Muscle layer of colon (tissue), 2 donors: ENCODE measurements at regions not wholly inside any gene's neighbourhood (a gene's known extent, or its start where the extent isn't known, plus 50 kb on each side); places are given as distances from the start of the nearest gene placed in this dataset.

Experiments used
- H3K27ac ChIP-seq: one replicate; pipeline ENCODE4 v1.7.0; 2013; ENCODE audit warnings: low read depth, mild to moderate bottlenecking, low read length, moderate library complexity
- H3K27me3 ChIP-seq, 2 donors: one replicate each; pipeline ENCODE4 v1.7.0; 2013; ENCODE audit warnings: low read length in 2 of 2, mild to moderate bottlenecking in 2 of 2; ENCODE audit not compliant: insufficient read depth in 2 of 2, control insufficient read depth in 1 of 2
- H3K36me3 ChIP-seq: one replicate; pipeline ENCODE4 v1.7.0; 2013; ENCODE audit warnings: mild to moderate bottlenecking, low read length; ENCODE audit not compliant: insufficient read depth
- H3K4me1 ChIP-seq: one replicate; pipeline ENCODE4 v1.7.0; 2013; ENCODE audit warnings: mild to moderate bottlenecking, low read length; ENCODE audit not compliant: insufficient read depth
- H3K4me3 ChIP-seq, 2 donors: one replicate each; pipeline ENCODE4 v1.7.0; 2013; ENCODE audit warnings: low read length in 2 of 2, low read depth in 1 of 2, mild to moderate bottlenecking in 1 of 2, moderate library complexity in 1 of 2
- H3K9ac ChIP-seq: one replicate; pipeline ENCODE4 v1.7.0; 2013; ENCODE audit warnings: low read length
- H3K9me3 ChIP-seq: one replicate; pipeline ENCODE4 v1.7.0; 2013; ENCODE audit warnings: mild to moderate bottlenecking, low read length
- donor health status: abdominal sarcoma.
- donor health status: Adenocarcinoma of cecum.

DNA sequence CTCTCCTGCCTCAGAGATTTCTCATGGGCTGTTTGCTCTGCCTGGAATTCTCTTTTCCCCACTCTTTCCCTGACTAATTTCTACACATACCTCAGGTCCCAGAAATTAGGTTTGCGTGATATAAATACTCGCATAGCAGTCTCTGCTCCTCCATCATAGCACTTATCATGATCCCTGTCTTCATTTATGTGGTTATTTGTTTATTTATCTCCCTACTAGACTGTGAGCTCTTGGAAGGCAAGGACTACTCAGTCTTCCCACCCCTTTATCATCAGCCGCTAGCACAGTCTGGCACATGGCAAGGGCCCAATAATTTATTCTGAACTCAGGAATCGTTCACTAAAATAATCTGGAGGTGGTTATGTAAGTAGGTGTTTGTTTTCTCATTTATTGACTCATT, 79.3 kb downstream of the ADCYAP1 start:
- no peak overlapping the region for H3K27ac ChIP-seq
- H3K36me3 ChIP-seq = no peaks in the 10 kb centered on the region
- H3K9ac ChIP-seq = no peak overlapping the region
- no peak overlapping the region for H3K4me3 ChIP-seq
- H3K4me1 ChIP-seq = no peaks in the 10 kb centered on the region
- H3K27me3 ChIP-seq = no peaks in the 10 kb centered on the region
- no peaks in the 10 kb centered on the region for H3K9me3 ChIP-seq

DNA sequence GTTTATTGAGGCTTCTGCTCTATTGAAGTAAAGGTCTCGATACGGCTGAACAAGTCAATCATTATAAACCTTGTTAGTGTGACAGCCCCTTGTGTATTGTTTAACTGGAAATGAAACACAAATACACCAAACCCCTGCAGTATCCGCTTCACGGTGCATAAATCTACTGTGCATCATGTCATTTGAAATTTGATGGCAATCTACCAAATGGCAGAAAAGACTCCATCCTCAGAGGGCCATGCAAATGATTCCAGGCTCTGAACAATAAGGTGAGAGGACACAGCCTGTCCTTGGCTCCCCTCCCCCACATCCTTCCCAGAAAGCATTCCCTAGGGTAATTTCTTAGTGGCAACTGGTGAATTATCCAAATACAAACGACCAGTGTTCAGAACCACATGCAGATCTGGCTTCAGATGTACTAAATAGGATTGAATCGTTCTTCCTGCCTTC, 80.6 kb downstream of the ADCYAP1 start:
- Histone ChIP-seq H3K27ac (no peak overlapping the region), H3K4me3 (no peak overlapping the region), H3K27me3 (no peaks in the 10 kb centered on the region), H3K4me1 (no peaks in the 10 kb centered on the region), H3K9me3 (no peaks in the 10 kb centered on the region), H3K9ac (no peak overlapping the region), H3K36me3 (no peaks in the 10 kb centered on the region)

DNA sequence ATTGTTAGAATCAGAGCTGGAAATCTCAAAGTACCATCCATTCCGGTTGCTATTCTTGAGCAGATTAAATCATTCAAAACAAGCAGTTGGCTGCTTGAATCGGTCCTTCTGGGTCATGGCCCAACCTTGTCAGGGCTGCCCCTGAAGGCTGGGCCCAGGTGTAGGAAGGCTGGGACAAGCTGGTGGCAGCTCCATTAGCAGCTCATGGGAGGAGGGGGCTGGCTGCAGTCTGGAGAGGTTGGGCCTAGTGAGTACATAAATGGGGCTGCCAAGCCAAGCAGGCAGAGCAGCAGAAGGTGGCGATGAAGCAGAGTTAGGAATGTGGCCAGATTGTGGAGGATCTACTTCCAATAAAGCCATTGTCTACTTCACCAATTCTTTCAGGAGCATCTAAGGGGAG, 81.4 kb downstream of the ADCYAP1 start:
- H3K9ac ChIP-seq = no peak overlapping the region
- no peaks in the 10 kb centered on the region for H3K4me1 ChIP-seq
- H3K36me3 ChIP-seq = no peaks in the 10 kb centered on the region
- H3K4me3 ChIP-seq = no peak overlapping the region
- H3K9me3 ChIP-seq = no peaks in the 10 kb centered on the region
- H3K27ac ChIP-seq = no peak overlapping the region
- H3K27me3 ChIP-seq = no peaks in the 10 kb centered on the region

DNA sequence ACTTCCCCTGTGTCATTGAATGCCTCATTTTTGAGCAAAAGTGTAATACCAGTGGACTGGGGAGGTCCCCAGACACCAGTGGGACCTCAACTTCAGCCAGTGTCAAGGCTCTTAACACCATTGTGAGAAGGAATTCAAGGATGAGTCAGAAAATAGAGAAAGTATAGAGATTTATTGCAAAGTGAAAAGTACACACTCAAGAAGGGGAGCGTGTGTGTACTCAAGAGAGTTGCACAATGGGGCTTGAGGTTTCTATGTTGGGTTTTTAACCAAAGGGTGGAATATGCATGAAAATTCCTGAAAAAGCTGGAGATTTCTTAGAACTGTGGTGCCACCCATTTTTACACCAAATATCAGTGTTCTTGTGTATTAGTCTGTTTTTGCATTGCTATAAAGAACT, 81.9 kb downstream of the ADCYAP1 start:
- H3K27me3 ChIP-seq = no peaks in the 10 kb centered on the region
- H3K4me3 ChIP-seq = no peak overlapping the region
- H3K9ac ChIP-seq = no peak overlapping the region
- H3K4me1 ChIP-seq = no peaks in the 10 kb centered on the region
- H3K36me3 ChIP-seq = no peaks in the 10 kb centered on the region
- H3K9me3 ChIP-seq = no peaks in the 10 kb centered on the region
- no peak overlapping the region for H3K27ac ChIP-seq

DNA sequence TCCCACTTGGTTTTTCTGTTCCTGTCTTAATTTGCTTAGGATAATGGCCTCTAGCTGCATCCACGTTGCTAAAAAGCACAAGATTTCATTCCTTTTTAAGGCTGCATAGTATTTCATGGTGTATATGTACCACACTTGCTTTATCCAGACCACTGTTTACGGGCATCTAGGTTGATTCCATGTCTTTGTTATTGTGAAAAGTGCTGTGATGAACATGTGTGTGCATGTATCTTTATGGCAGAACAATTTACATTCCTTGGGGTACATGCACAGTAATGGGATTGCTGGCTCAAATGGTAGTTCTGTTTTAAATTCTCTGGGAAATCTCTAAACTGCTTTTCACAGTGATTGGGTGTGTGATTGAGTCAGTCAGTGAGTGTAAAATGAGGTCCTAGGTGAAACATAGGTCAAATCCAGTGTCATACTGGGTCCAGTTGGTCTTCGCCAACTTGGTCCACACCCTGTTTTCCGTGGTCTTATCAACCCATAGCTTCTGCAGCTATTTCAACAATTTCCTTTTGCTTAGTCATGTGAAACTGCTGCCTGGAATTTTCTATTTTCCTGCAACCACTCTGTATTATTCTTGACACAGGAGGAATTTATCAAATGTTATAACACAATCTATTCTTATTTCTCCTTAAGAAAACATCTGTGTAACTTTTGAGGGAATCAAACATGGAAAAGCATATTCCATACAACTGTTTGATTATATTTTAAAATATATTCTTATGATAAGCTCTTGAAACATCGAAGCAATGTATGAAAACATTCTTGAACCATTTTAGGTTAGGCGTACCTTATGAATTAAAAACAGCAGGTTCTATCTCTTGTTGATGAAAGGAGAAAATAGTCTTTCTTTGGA, 82.9 kb downstream of the ADCYAP1 start:
- H3K36me3 ChIP-seq = no peaks in the 10 kb centered on the region
- no peak overlapping the region for H3K9ac ChIP-seq
- no peak overlapping the region for H3K27ac ChIP-seq
- H3K4me3 ChIP-seq = no peak overlapping the region
- H3K4me1 ChIP-seq = no peaks in the 10 kb centered on the region
- no peaks in the 10 kb centered on the region for H3K9me3 ChIP-seq
- H3K27me3 ChIP-seq = no peaks in the 10 kb centered on the region

DNA sequence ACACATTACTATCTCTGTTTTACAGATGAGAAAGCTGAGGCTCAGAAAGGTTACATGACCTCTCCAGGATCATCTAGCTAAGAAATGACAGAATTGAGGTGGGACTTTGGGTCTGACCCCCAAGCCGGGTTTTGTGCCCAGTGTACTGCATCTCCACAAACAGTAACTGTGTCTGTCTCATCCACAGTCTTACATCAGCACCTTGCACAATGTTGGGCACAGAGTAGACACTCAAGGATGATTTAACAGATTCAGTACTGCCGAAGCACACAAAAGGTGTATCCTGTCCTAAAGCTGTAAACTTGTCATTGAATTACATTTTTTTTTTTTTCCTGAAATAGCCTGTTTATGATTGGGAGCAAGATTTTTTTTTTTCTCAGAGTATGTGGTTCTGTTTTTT, 84.8 kb downstream of the ADCYAP1 start:
- Histone ChIP-seq H3K36me3 (no peaks in the 10 kb centered on the region), H3K4me1 (no peaks in the 10 kb centered on the region), H3K4me3 (no peak overlapping the region), H3K27ac (no peak overlapping the region), H3K9ac (no peak overlapping the region), H3K9me3 (no peaks in the 10 kb centered on the region), H3K27me3 (no peaks in the 10 kb centered on the region)

DNA sequence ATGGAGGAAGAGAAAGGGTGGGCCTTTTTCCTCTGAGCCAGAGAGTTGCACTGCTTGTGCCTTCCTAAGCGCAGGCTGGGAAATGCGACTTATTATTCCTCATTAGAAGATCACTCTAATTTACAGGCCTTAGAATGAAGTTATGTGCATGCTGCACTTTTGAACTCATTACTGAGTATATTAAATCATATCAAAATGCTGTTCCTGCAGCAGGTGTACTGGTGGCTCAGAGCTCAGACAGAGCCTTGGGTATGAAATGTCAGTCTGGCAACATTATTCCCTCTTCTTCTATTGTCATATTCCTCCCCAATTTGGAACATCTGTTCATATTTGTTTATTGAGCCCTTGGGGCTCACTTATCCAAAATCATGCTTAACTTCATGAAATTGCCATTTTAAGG, 85.5 kb downstream of the ADCYAP1 start:
- Histone ChIP-seq H3K9ac (no peak overlapping the region), H3K9me3 (no peaks in the 10 kb centered on the region), H3K4me1 (no peaks in the 10 kb centered on the region), H3K27ac (no peak overlapping the region), H3K4me3 (no peak overlapping the region), H3K36me3 (no peaks in the 10 kb centered on the region), H3K27me3 (no peaks in the 10 kb centered on the region)

DNA sequence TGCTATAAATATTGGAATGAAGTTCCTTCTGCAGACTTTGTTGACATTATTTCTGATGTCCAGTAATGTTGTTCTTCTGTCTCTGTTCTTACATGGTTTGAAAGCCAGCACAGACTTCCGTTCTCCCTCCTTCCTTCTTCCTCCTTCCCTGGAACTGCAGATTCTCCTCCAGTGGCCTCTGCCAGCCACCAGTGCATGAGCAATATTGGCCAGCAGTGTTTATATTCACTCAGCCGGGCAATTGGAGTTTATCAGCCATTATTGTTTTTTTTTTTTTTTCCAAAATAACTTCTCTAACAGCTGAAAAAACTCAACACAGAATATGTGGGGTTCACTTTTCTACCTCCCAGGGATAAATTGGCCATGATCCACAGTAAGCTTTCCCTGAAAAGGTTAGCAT, 86.8 kb downstream of the ADCYAP1 start:
- Histone ChIP-seq H3K4me3 (no peak overlapping the region), H3K9ac (no peak overlapping the region), H3K9me3 (no peaks in the 10 kb centered on the region)

DNA sequence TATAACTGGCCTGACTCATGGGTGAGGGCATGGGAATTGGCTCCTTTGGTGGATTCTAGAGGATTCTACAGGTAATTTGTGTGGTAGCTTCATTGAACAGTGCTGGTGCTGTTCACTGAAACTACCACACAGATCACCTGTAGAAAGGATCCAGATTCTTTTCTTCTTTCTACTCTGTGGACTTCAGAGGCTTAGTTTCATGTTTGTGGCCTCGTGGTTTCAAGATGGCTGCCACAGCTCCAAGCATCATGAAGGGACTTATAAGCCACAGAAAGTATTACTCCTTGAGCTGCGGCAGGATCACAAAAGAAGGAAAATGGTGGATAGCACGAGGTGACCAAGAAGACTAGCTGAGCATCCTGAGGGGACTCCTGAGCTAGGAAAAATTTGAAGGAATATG, 88.9 kb downstream of the ADCYAP1 start:
- no peak overlapping the region for H3K27ac ChIP-seq
- no peak overlapping the region for H3K4me3 ChIP-seq
- H3K4me1 ChIP-seq = no peaks in the 10 kb centered on the region
- no peak overlapping the region for H3K9ac ChIP-seq
- no peaks in the 10 kb centered on the region for H3K9me3 ChIP-seq
- no peaks in the 10 kb centered on the region for H3K27me3 ChIP-seq
- no peaks in the 10 kb centered on the region for H3K36me3 ChIP-seq

More for the DNA sequence above, 86.8 kb downstream of the ADCYAP1 start:
- Histone ChIP-seq H3K36me3 (no peaks in the 10 kb centered on the region), H3K4me1 (no peaks in the 10 kb centered on the region), H3K27ac (no peak overlapping the region), H3K27me3 (no peaks in the 10 kb centered on the region)

DNA sequence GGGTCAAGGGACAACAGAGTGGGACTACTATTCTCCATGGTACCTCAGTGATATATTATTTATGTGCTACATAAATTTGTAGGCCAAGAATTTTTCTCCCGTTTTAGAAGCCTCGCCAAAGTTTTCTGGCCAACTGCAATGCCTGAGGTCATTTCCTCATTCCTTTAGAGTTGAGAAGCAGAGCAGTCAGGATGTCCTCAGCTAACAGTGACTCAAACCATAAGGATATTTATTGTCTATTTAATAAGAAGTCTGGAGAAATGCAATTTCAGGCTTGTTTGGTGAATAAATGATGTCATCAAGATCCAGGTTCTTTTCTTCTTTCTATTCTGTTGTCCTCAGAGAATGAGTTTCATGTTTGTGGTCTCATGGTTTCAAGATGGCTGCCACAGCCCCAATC, 91.0 kb downstream of the ADCYAP1 start:
- Histone ChIP-seq H3K4me3 (no peak overlapping the region), H3K9ac (no peak overlapping the region), H3K36me3 (no peaks in the 10 kb centered on the region), H3K9me3 (no peaks in the 10 kb centered on the region), H3K27ac (no peak overlapping the region), H3K4me1 (no peaks in the 10 kb centered on the region), H3K27me3 (no peaks in the 10 kb centered on the region)

DNA sequence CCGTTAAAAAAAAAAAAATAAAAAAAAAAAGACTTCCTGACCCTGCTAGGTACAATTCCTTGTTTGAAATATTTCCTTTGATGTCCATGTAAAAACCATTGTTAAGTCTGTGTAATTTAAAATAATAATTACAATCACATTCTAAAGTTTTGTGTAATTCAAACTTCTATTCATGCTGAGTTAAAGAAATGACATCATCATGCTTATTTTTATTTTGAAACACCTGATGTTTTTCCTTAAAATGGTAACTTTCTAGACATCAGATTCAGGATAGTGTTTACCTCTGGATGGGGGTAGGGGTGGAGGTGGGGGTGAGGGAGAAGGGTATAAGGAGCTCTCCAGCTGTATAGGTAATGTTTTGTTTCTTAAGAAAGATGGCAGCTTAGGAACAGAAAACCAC, 92.8 kb downstream of the ADCYAP1 start:
- Histone ChIP-seq H3K9ac (no peak overlapping the region), H3K9me3 (no peaks in the 10 kb centered on the region), H3K4me1 (no peaks in the 10 kb centered on the region), H3K4me3 (no peak overlapping the region), H3K36me3 (no peaks in the 10 kb centered on the region), H3K27ac (no peak overlapping the region), H3K27me3 (no peaks in the 10 kb centered on the region)

DNA sequence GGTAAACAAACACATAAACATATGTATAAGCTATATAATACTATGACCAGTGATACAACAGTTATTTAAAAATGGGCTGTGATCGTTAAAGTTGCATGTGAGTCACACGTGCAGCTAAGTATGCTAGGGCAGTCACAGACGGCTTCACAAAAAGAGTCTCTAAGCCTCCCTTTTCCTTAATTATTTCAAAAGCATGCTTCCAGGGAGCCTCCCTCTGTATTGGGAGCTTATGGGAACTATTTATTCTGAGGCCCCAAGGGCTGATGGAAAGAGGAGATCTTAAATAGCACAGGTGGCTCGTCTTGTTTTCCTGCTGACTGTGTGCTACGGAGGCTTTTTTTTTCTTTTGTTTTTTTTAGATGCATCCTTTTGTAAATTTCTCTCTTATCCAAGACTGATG, 94.3 kb downstream of the ADCYAP1 start:
- Histone ChIP-seq H3K36me3 (no peaks in the 10 kb centered on the region), H3K27me3 (no peaks in the 10 kb centered on the region), H3K9ac (no peak overlapping the region), H3K4me3 (no peak overlapping the region), H3K27ac (no peak overlapping the region), H3K4me1 (no peaks in the 10 kb centered on the region), H3K9me3 (no peaks in the 10 kb centered on the region)
